ENCODE measurements at regions not wholly inside any gene's neighbourhood (a gene's known extent, or its start where the extent isn't known, plus 50 kb on each side); places are given as distances from the start of the nearest gene placed in this dataset.

DNA sequence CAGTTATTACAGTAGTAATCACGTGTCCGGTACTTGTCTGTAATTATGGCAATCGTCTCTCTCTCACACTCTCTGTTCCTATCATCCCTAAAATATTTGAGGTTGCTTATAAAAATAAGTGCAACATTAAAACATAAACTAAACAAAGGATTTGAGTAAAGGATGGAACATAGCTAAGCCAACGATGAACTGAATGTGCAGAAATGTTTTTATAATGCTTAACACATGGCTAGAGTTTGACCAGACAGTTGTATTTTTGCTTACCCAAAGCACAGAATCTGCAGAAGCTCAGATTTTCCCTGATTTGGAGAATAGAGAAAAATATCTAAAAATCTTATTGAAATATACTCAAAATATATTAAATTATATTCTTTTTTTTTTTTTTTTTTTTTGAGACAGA is 1030.9 kb downstream of the NAALADL2 start:
- no peak for TF ChIP-seq POLR2A (IDR thresholded peaks at IDR 0.05; ENCODE audit: low read length)
- no peak for TF ChIP-seq GATA1 (IDR thresholded peaks at IDR 0.05; ENCODE audit: low read depth, low read length)
- no peak for DNase-seq

DNA sequence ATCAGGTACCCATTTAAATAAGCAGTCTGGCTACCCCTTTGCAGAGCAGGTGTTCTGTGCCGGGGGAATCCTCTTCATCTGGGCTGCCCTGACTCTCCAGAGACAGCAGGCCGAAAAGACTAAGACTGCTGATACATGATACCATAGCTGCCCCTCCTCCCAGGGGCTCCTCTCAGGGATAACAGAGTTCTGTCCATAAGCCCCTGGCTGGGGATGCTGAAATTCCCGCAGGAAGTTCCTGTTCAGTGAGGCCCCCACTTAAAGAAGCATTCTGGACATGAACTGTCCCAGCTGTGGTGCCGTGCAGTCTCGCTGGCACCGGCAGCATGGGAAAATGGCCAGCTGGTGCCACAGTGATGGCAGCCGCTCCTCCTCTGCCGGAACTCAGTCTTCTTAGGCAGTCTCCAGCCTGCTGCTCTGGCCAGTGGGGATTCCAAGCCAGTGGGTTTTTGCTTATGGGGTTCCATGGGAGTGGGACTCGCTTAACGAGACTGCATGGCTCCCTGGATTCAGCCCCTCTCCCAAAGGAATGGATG is 1026.2 kb downstream of the NAALADL2 start:
- TF ChIP-seq POLR2A (IDR thresholded peaks at IDR 0.05; ENCODE audit: low read length) (no peak), GATA1 (IDR thresholded peaks at IDR 0.05; ENCODE audit: low read depth, low read length) (no peak)
- DNase-seq, result no peak

DNA sequence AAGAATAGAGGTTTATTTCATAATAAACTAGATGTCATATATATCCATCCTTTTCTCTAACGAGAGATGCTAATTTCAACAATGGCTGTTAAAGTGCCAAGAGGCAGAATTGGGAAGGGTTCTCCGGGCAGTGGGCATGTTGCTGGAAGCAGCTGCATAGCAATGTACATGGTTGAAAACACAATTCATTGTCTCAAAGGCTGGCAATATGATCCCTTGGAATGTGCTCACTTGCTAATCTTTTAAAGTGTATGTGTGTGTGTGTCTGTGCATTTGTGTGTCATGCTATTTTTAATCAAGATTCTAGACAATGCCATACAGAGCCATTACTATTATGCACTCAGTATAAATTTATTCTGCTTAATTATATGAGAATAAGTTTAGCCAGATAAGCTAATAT is 1020.3 kb downstream of the NAALADL2 start:
- no peak for DNase-seq
- TF ChIP-seq POLR2A (IDR thresholded peaks at IDR 0.05; ENCODE audit: low read length) (no peak), GATA1 (IDR thresholded peaks at IDR 0.05; ENCODE audit: low read depth, low read length) (no peak)

DNA sequence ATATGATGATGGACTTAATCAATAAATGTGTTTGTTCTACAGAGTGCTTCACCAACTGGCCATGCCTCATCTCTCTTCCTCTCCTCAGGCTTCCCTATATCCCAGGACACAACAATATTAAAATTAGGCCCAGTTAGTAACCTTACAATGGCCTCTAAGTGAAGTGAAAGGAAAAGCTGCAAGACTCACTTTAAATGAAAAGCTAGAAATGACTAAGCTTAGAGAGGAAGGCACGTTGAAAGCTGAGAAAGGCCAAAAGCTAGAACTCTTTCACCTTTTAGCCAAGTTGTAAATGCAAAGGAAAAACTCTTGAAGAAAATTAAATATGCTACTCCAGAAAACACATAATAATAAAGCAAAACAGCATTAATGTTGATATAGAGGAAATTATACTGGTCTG is 1010.3 kb downstream of the NAALADL2 start:
- DNase-seq, result no peak
- no peak for TF ChIP-seq GATA1 (IDR thresholded peaks at IDR 0.05; ENCODE audit: low read depth, low read length)
- TF ChIP-seq POLR2A (IDR thresholded peaks at IDR 0.05; ENCODE audit: low read length), result no peak

DNA sequence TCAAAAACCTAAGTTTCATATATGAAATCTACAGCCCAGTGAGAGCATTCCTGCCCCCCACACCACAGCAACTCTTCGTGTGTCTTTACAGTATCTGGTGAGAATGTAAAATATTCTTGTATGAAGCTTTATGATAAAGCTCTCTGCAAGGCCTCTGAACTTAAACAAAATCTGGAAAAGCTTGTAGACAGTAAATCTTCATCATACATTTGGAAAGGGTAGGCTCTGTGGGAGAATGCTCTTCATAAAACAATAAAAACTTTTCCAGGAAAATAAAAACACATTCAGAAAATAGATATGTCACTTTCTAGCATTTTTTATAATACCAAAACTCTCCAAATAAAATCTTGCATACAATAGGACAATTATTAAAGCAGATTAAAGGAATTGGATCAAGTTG is 1009.5 kb downstream of the NAALADL2 start:
- TF ChIP-seq POLR2A (IDR thresholded peaks at IDR 0.05; ENCODE audit: low read length), result no peak
- no peak for DNase-seq

DNA sequence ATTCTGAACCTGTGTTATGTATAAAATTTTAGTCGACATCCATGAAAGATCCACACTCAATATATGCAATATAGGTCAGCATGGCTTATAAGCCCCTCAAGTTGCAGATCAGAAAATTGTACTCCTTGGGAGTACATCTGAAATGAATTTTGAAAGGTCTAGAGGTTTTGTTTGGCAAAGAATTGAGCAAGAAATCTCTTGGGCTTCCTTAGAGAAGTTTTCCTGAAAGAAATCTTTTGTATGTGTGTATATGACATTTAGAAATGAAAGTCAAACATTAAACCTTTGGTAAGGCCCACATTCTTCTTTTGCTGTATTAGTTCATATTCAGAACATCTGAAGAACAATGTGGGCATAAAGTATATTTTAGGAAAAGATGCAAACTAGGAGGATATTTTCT is 1006.6 kb downstream of the NAALADL2 start:
- no peak for TF ChIP-seq POLR2A (IDR thresholded peaks at IDR 0.05; ENCODE audit: low read length)
- TF ChIP-seq GATA1 (IDR thresholded peaks at IDR 0.05; ENCODE audit: low read depth, low read length), result no peak
- no peak for DNase-seq

DNA sequence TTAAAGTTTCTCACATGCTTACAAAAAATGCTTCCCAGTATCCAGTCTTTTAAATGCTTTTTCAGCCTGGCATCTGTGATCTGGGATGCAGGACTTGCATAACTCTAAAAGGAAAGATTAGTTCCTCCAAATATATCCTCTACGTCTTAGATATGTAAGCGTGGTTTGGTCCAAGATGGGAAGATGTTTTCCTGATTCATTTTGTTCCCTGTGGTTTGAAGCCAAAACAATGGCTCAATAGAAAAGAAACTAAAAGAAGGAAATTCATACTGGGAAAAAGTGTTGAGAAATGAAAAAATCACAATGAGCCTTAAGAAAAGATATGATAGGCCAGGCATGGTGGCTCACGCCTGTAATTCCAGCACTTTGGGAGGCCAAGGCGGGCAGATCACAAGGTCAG is 1002.8 kb downstream of the NAALADL2 start:
- TF ChIP-seq POLR2A (IDR thresholded peaks at IDR 0.05; ENCODE audit: low read length) (no peak), GATA1 (IDR thresholded peaks at IDR 0.05; ENCODE audit: low read depth, low read length) (no peak)
- no peak for DNase-seq

Data from erythroblast (primary cell).